Spleen (tissue), 7 donors: ENCODE measurements at regions not wholly inside any gene's neighbourhood (a gene's known extent, or its start where the extent isn't known, plus 50 kb on each side); places are given as distances from the start of the nearest gene placed in this dataset.

Experiments
- POLR2AphosphoS5 ChIP-seq, 3 donors: sonication (generic); formaldehyde crosslinking; IDR thresholded peaks; one replicate each; pipeline ENCODE4 v1.5.1; 2017; ENCODE audit warnings: antibody characterized with exemption in 3 of 3
- TF ChIP-seq, protein P1 (sequence below), 11 experiments: fragments of 200-600 bp in 7 of 11; fragments of 450-650 bp in 4 of 11; sonication (generic) in 4 of 11; IDR thresholded peaks in 8 of 11; conservative IDR thresholded peaks in 3 of 11; 1 replicate in 7 of 11; 2 replicates in 4 of 11; pipeline versions ENCODE4 v1.4.0 to v1.8.0; 2016 to 2021; ENCODE audit warnings: antibody characterized with exemption in 11 of 11, inconsistent platforms in 4 of 11, mild to moderate bottlenecking in 1 of 11
- donor health status: DM: no; HTN: no; CAD: no; lungs with moderate emphysema.
- donor health status: DM: no; HTN: no; CAD: no.
- donor health status: DM: no; HTN: no; CAD: no.

DNA sequence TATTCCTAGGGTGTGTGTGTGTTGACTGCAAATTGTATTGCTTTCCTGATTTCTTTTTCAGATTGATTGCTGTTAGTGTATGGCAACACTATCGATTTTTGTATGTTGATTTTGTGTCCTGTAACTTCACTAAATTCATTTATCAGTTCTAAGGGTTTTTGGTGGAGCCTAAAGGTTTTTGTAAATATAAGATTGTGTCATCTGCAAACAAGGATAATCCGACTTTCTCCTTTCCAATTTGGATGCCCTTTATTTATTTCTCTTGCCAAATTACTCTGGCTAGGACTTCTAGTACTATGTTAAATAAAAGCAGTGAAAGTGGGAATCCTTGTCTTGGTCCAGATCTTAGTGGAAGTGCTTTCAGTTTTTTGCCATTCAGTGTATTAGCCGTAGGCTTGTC is 340.9 kb upstream of the KLF4 start:
- TF ChIP-seq POLR2AphosphoS5 (IDR thresholded peaks at IDR 0.05): no peak
- TF ChIP-seq, protein P1, sequence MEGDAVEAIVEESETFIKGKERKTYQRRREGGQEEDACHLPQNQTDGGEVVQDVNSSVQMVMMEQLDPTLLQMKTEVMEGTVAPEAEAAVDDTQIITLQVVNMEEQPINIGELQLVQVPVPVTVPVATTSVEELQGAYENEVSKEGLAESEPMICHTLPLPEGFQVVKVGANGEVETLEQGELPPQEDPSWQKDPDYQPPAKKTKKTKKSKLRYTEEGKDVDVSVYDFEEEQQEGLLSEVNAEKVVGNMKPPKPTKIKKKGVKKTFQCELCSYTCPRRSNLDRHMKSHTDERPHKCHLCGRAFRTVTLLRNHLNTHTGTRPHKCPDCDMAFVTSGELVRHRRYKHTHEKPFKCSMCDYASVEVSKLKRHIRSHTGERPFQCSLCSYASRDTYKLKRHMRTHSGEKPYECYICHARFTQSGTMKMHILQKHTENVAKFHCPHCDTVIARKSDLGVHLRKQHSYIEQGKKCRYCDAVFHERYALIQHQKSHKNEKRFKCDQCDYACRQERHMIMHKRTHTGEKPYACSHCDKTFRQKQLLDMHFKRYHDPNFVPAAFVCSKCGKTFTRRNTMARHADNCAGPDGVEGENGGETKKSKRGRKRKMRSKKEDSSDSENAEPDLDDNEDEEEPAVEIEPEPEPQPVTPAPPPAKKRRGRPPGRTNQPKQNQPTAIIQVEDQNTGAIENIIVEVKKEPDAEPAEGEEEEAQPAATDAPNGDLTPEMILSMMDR (IDR thresholded peaks at IDR 0.05 in 8 of 11, conservative IDR thresholded peaks at IDR 0.05 in 3 of 11): no peak
